ENCODE measurements at regions not wholly inside any gene's neighbourhood (a gene's known extent, or its start where the extent isn't known, plus 50 kb on each side); places are given as distances from the start of the nearest gene placed in this dataset.

- no peak for ATAC-seq (ENCODE audit: poor library complexity)
- Mint-ChIP-seq H3K4me1 (ENCODE audit: low read depth) (no peaks in the 10 kb centered on the region), H3K27ac (no peak overlapping the region), H3K4me3 (no peak overlapping the region), H3K27me3 (no peaks in the 10 kb centered on the region), H3K36me3 (ENCODE audit: low read depth) (no peaks in the 10 kb centered on the region), H3K9me3 (peaks cover 10% of the 10 kb centered on the region)
- H3K4me3 ChIP-seq (ENCODE audit: low read length): no peak overlapping the region
- no peaks in the 10 kb centered on the region for H3K27me3 ChIP-seq (ENCODE audit: control insufficient read depth in 1 of 2, insufficient read depth in 2 of 2, low read length in 2 of 2)
- no peak for DNase-seq
- peaks cover 0 to 7% of the 10 kb centered on the region in 2 experiments for H3K9me3 ChIP-seq (ENCODE audit: control insufficient read depth in 1 of 2, insufficient read depth in 1 of 2, low read length in 2 of 2)
- CTCF ChIA-PET: no interaction called here
- H3K36me3 ChIP-seq (ENCODE audit: insufficient read depth, low read length): no peaks in the 10 kb centered on the region
- no peaks in the 10 kb centered on the region for H3K4me1 ChIP-seq (ENCODE audit: insufficient read depth, low read length)
- TF ChIP-seq CTCF (IDR thresholded peaks at IDR 0.05): no peak
- no peak overlapping the region for H3K27ac ChIP-seq (ENCODE audit: low read depth in 1 of 2, low read length in 2 of 2)
- intact Hi-C loops (cut with DNase I, micrococcal nuclease): no loop called here
- POLR2A ChIA-PET: no interaction called here
Measured at GRCh38 chr4:27873596-27873995, 1013.0 kb downstream of the STIM2 start.

GRCh38 chr4:27881705-27882104 lies 1021.1 kb downstream of the STIM2 start:
- H3K27ac Mint-ChIP-seq: no peak overlapping the region
- H3K36me3 Mint-ChIP-seq (ENCODE audit: low read depth): no peaks in the 10 kb centered on the region
- no peak for TF ChIP-seq CTCF (IDR thresholded peaks at IDR 0.05)
- POLR2A ChIA-PET: no interaction called here
- no peak overlapping the region for H3K4me3 Mint-ChIP-seq
- no peaks in the 10 kb centered on the region for H3K27me3 ChIP-seq (ENCODE audit: control insufficient read depth in 1 of 2, insufficient read depth in 2 of 2, low read length in 2 of 2)
- ATAC-seq (ENCODE audit: poor library complexity) (no peak), DNase-seq (no peak)
- H3K4me1 Mint-ChIP-seq (ENCODE audit: low read depth): no peaks in the 10 kb centered on the region
- H3K36me3 ChIP-seq (ENCODE audit: insufficient read depth, low read length): no peaks in the 10 kb centered on the region
- H3K4me1 ChIP-seq (ENCODE audit: insufficient read depth, low read length): no peaks in the 10 kb centered on the region
- intact Hi-C loops (cut with DNase I, micrococcal nuclease): no loop called here
- no peaks in the 10 kb centered on the region for H3K27me3 Mint-ChIP-seq
- H3K4me3 ChIP-seq (ENCODE audit: low read length): no peak overlapping the region
- CTCF ChIA-PET: no interaction called here
- no peak overlapping the region for H3K27ac ChIP-seq (ENCODE audit: low read depth in 1 of 2, low read length in 2 of 2)
- peaks cover 0 to 4% of the 10 kb centered on the region in 2 experiments for H3K9me3 ChIP-seq (ENCODE audit: control insufficient read depth in 1 of 2, insufficient read depth in 1 of 2, low read length in 2 of 2)
- H3K9me3 Mint-ChIP-seq: peaks cover 8% of the 10 kb centered on the region

GRCh38 chr4:27886120-27886519 lies 1025.5 kb downstream of the STIM2 start:
- H3K27ac Mint-ChIP-seq: no peak overlapping the region
- no peak for TF ChIP-seq CTCF (IDR thresholded peaks at IDR 0.05)
- Histone ChIP-seq H3K36me3 (ENCODE audit: insufficient read depth, low read length) (no peaks in the 10 kb centered on the region), H3K27me3 (ENCODE audit: control insufficient read depth in 1 of 2, insufficient read depth in 2 of 2, low read length in 2 of 2) (no peaks in the 10 kb centered on the region), H3K27ac (ENCODE audit: low read depth in 1 of 2, low read length in 2 of 2) (no peak overlapping the region), H3K4me1 (ENCODE audit: insufficient read depth, low read length) (no peaks in the 10 kb centered on the region), H3K4me3 (ENCODE audit: low read length) (no peak overlapping the region), H3K9me3 (ENCODE audit: control insufficient read depth in 1 of 2, insufficient read depth in 1 of 2, low read length in 2 of 2) (peaks cover 0 to under 1% of the 10 kb centered on the region in 2 experiments)
- no peaks in the 10 kb centered on the region for H3K27me3 Mint-ChIP-seq
- H3K4me1 Mint-ChIP-seq (ENCODE audit: low read depth): no peaks in the 10 kb centered on the region
- ChIA-PET CTCF (no interaction called here), POLR2A (no interaction called here)
- no peak overlapping the region for H3K4me3 Mint-ChIP-seq
- ATAC-seq (ENCODE audit: poor library complexity) (no peak), DNase-seq (no peak)
- intact Hi-C loops (cut with DNase I, micrococcal nuclease): no loop called here
- no peaks in the 10 kb centered on the region for H3K36me3 Mint-ChIP-seq (ENCODE audit: low read depth)
- peaks cover 2% of the 10 kb centered on the region for H3K9me3 Mint-ChIP-seq

Data from CD4-positive, alpha-beta T cell (primary cell).